Muscle of leg (tissue), 3 donors: ENCODE measurements at regions not wholly inside any gene's neighbourhood (a gene's known extent, or its start where the extent isn't known, plus 50 kb on each side); places are given as distances from the start of the nearest gene placed in this dataset.

Experiments
- DNase-seq: peaks from one replicate; pipeline ENCODE4 v3.0.0; 2013
- H3K27ac ChIP-seq: one replicate; pipeline ENCODE4 v1.5.1; 2013; ENCODE audit warnings: mild to moderate bottlenecking, low read length, control low read depth
- H3K27me3 ChIP-seq: one replicate; pipeline ENCODE4 v1.6.1; 2013; ENCODE audit warnings: low read length; ENCODE audit not compliant: control insufficient read depth, insufficient read depth
- H3K36me3 ChIP-seq: one replicate; pipeline ENCODE4 v1.6.1; 2013; ENCODE audit warnings: low read length; ENCODE audit not compliant: control insufficient read depth, insufficient read depth
- H3K4me1 ChIP-seq: one replicate; pipeline ENCODE4 v1.6.1; 2013; ENCODE audit warnings: low read length; ENCODE audit not compliant: control insufficient read depth, insufficient read depth
- H3K4me3 ChIP-seq: one replicate; pipeline ENCODE4 v1.5.1; 2013; ENCODE audit warnings: low read length, control low read depth
- H3K9me3 ChIP-seq: replicated peaks from 2 replicates; pipeline ENCODE4 v1.6.1; 2013; ENCODE audit warnings: low read depth, low read length; ENCODE audit not compliant: control insufficient read depth
- WGBS: methylation state at CpG from one replicate; pipeline ENCODE4 v1.1.5; 2013; ENCODE audit warnings: missing lambda C conversion rate; ENCODE audit not compliant: insufficient coverage; 5-methylcytosine and 5-hydroxymethylcytosine counted together

- Histone ChIP-seq H3K4me1 (no peaks in the 10 kb centered on the region), H3K27me3 (no peaks in the 10 kb centered on the region), H3K27ac (no peak overlapping the region), H3K9me3 (no peaks in the 10 kb centered on the region), H3K36me3 (no peaks in the 10 kb centered on the region), H3K4me3 (no peak overlapping the region)
- no peak for DNase-seq
- no CpG with 5 or more reads among the region's 2 CpGs for WGBS
Observed at GRCh38 chr4:147182041-147182440, 236.4 kb upstream of the TTC29 start.

GRCh38 chr4:147192679-147193078, 247.0 kb upstream of the TTC29 start:
- no peak for DNase-seq
- Histone ChIP-seq H3K27ac (no peak overlapping the region), H3K36me3 (no peaks in the 10 kb centered on the region), H3K4me1 (no peaks in the 10 kb centered on the region), H3K27me3 (no peaks in the 10 kb centered on the region), H3K9me3 (peaks cover 5% of the 10 kb centered on the region), H3K4me3 (no peak overlapping the region)

- DNase-seq = no peak
- Histone ChIP-seq H3K4me3 (no peak overlapping the region), H3K9me3 (no peaks in the 10 kb centered on the region), H3K4me1 (no peaks in the 10 kb centered on the region), H3K27me3 (no peaks in the 10 kb centered on the region), H3K36me3 (no peaks in the 10 kb centered on the region), H3K27ac (no peak overlapping the region)
- WGBS = 84% methylated on average over 2 of the region's 3 CpGs
Observed at GRCh38 chr4:147194114-147194513, 248.4 kb upstream of the TTC29 start.

DNA sequence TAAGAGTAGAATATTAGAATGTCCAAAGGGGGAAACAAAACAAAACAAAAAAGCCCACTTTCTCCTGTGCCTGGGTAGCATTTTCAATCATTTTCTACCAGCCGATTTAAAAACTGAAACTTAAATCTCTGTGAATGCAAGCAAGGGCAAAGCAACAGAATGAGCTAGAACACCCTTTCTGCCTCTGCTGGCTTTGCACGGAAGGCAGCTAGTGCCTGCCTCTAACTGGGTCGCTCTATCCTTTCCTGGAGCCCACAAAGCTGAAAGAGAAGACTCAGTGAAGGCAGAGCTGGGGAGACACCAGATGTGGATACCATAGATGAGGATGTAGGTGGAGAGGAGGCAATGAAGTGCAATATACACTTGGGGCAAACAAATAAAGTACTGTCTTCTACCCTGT, 248.9 kb upstream of the TTC29 start:
- no peak for DNase-seq
- no peak overlapping the region for H3K27ac ChIP-seq
- no peak overlapping the region for H3K4me3 ChIP-seq
- no peaks in the 10 kb centered on the region for H3K36me3 ChIP-seq
- H3K4me1 ChIP-seq = no peaks in the 10 kb centered on the region
- H3K9me3 ChIP-seq = no peaks in the 10 kb centered on the region
- WGBS = 69% methylated on average over 3 of the region's 3 CpGs
- H3K27me3 ChIP-seq = no peaks in the 10 kb centered on the region

DNA sequence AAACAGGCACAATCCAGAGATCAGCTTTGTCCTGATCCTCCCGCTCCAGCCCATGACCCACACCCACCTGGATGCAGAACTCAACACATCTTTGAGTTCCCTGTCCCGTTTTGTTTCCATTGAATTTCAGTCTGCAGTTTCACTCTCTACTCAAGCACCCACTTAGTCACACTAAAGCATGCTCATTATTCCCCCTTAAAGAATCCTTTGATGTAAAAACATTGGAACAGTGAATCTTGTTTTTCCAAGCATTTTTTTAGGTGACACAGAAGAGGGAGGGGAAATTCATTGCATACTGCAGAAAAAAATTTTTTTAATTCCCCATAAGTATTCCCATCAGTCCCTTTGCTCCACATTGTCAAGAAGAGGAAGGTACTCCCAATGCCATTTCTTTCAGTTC, 249.7 kb upstream of the TTC29 start:
- DNase-seq = no peak
- no peaks in the 10 kb centered on the region for H3K36me3 ChIP-seq

DNA sequence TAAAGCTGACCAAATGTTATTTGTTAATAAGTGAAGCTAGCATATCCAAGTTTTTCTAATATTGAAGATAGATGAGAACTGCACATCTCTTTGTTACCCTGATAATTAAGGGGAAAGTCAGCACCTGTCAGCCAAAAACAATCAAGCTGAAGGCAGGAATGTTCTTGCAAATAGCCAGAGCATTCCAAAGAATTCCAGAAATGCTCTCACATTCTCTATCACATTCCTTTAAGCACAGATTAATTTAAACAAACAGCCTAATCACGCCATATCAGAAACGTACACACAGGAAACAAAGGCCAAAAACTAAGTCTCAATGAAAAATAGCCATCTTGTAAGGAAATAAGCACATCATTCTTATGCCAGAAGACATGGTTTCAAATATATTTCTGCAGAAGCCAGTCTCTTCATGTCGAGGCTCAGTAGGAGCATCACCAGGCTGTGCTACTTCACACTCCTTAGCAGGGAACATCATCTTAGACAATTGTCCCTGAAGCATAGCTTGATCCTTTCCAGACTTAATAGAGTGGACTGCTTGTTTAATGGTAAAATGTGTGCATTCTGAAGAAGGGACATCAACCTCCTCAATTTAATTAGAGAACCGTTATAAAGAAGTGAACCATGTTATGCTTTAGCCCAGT, 252.9 kb upstream of the TTC29 start:
- Histone ChIP-seq H3K27ac (no peak overlapping the region), H3K36me3 (no peaks in the 10 kb centered on the region), H3K4me3 (no peak overlapping the region), H3K9me3 (no peaks in the 10 kb centered on the region), H3K27me3 (no peaks in the 10 kb centered on the region), H3K4me1 (no peaks in the 10 kb centered on the region)
- DNase-seq = no peak
- 80% methylated on average over 1 of the region's 4 CpGs for WGBS

More for the DNA sequence above, 249.7 kb upstream of the TTC29 start:
- H3K4me1 ChIP-seq = no peaks in the 10 kb centered on the region
- no peak overlapping the region for H3K4me3 ChIP-seq
- H3K27me3 ChIP-seq = no peaks in the 10 kb centered on the region
- 71% methylated on average over 2 of the region's 2 CpGs for WGBS
- H3K9me3 ChIP-seq = no peaks in the 10 kb centered on the region
- H3K27ac ChIP-seq = no peak overlapping the region

GRCh38 chr4:147201016-147201415, 255.4 kb upstream of the TTC29 start:
- Histone ChIP-seq H3K36me3 (no peaks in the 10 kb centered on the region), H3K27ac (no peak overlapping the region), H3K4me3 (no peak overlapping the region), H3K27me3 (no peaks in the 10 kb centered on the region), H3K9me3 (no peaks in the 10 kb centered on the region), H3K4me1 (no peaks in the 10 kb centered on the region)
- WGBS = no CpG with 5 or more reads among the region's 1 CpG
- no peak for DNase-seq

GRCh38 chr4:147206807-147207206, 261.1 kb upstream of the TTC29 start:
- Histone ChIP-seq H3K27ac (no peak overlapping the region), H3K9me3 (no peaks in the 10 kb centered on the region), H3K27me3 (no peaks in the 10 kb centered on the region), H3K36me3 (no peaks in the 10 kb centered on the region), H3K4me1 (no peaks in the 10 kb centered on the region), H3K4me3 (no peak overlapping the region)
- DNase-seq = no peak

DNA sequence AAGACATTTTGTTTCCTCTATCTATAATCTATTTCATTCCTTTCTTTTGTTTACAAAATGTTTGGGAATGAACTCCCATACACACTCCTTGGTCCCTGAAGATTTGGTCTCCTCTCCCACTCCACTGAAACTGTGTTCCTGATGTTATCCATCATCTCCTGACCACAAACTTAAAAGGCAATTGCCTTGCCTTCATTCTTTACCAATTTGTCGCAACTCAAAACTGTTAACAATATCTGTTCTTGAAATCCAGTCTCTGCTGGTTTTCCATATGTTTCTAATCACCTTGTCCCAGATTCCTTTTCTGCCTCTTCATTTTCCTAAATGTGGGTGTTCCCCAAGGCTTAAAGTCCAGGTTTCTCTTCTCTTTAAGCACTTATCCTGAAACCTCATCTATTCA, 262.2 kb upstream of the TTC29 start:
- Histone ChIP-seq H3K9me3 (no peaks in the 10 kb centered on the region), H3K4me1 (no peaks in the 10 kb centered on the region), H3K27ac (no peak overlapping the region), H3K27me3 (no peaks in the 10 kb centered on the region), H3K4me3 (no peak overlapping the region), H3K36me3 (no peaks in the 10 kb centered on the region)
- DNase-seq = no peak
- WGBS = 31% methylated on average over 1 of the region's 1 CpG

DNA sequence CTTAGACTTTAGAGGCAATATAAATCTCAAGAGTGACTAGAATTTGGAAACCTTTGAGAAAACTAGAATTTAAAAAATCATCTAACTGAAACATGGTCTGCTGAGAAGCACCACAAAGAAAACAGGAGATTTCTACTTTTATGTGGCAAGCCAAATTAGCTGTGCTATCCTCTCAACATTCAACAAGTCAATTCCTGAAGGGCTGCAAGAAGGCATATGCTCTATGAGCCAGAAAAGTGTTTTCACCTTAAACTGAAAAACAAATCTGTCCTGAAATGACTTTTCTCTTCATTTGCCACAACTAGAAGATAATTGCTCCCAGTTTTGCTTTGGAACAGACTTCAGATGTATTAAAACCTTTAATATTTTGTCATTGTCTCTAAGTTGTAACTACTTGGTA, 263.2 kb upstream of the EDNRA start:
- Histone ChIP-seq H3K4me1 (no peaks in the 10 kb centered on the region), H3K27me3 (no peaks in the 10 kb centered on the region), H3K9me3 (no peaks in the 10 kb centered on the region), H3K36me3 (no peaks in the 10 kb centered on the region), H3K4me3 (no peak overlapping the region), H3K27ac (no peak overlapping the region)
- DNase-seq = no peak

DNA sequence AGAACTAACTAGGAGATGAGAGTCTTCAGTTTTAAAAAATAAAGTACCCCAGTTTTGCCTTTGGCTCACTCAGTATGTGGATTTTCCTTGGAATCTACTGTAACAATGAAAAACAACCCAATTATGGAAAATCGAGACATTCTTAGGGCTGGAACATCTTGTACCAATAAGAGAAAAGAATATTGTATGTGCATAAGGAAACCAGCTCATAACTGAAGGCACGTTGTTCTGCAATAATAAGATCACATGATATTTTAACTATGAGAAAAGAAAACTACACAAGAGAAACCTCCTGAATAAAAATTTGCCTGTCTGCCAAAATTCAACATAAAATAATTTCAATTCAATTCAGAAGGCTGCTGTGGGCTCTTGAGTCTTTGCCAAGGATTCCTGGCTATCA, 261.8 kb upstream of the EDNRA start:
- no peaks in the 10 kb centered on the region for H3K36me3 ChIP-seq
- no peaks in the 10 kb centered on the region for H3K4me1 ChIP-seq
- WGBS = no CpG with 5 or more reads among the region's 2 CpGs
- DNase-seq = no peak
- H3K4me3 ChIP-seq = no peak overlapping the region
- H3K9me3 ChIP-seq = no peaks in the 10 kb centered on the region
- H3K27ac ChIP-seq = no peak overlapping the region
- H3K27me3 ChIP-seq = no peaks in the 10 kb centered on the region
